ENCODE measurements at regions not wholly inside any gene's neighbourhood (a gene's known extent, or its start where the extent isn't known, plus 50 kb on each side); places are given as distances from the start of the nearest gene placed in this dataset.

- TF ChIP-seq ZNF138 (CRISPR knock-in tag; IDR thresholded peaks at IDR 0.05; ENCODE audit: low read depth) (no peak), CENPT (CRISPR knock-in tag; IDR thresholded peaks at IDR 0.05; ENCODE audit: low read depth) (no peak), EZH2 (conservative IDR thresholded peaks at IDR 0.05; ENCODE audit: low read depth, low read length) (no peak), CBFB (CRISPR knock-in tag; IDR thresholded peaks at IDR 0.05) (no peak), ISL2 (CRISPR knock-in tag; IDR thresholded peaks at IDR 0.05) (no peak), GATA4 (IDR thresholded peaks at IDR 0.05; ENCODE audit: borderline replicate concordance, low read depth) (no peak), ZNF431 (CRISPR knock-in tag; IDR thresholded peaks at IDR 0.05; ENCODE audit: borderline replicate concordance, low read depth) (no peak), FOSL2 (CRISPR knock-in tag; IDR thresholded peaks at IDR 0.05) (no peak), MAFF (IDR thresholded peaks at IDR 0.05; ENCODE audit: low read depth, low read length) (no peak)
These were observed 825.7 kb downstream of the SQOR start for GRCh38 chr15:46460431-46461094.
